Upper lobe of right lung (tissue), 1 donor: ENCODE measurements at regions not wholly inside any gene's neighbourhood (a gene's known extent, or its start where the extent isn't known, plus 50 kb on each side); places are given as distances from the start of the nearest gene placed in this dataset.
A peak's percentile ranks its signal among the peaks of the same experiment; 100 is the strongest.

ENCODE experiments used
- ATAC-seq: fragments of 200-7000 bp; cut with Tn5 transposase; one replicate; pipeline ENCODE4 v1.9.1; 2020; ENCODE audit warnings: mild to moderate bottlenecking, moderate library complexity
- DNase-seq: peaks from one replicate; pipeline ENCODE4 v3.0.0-alpha.2; 2020
- H3K27ac ChIP-seq: fragments of 200-600 bp; one replicate; pipeline ENCODE4 v1.8.0; 2022
- H3K27me3 ChIP-seq: fragments of 200-600 bp; one replicate; pipeline ENCODE4 v1.8.0; 2022; ENCODE audit warnings: mild to moderate bottlenecking
- H3K36me3 ChIP-seq: fragments of 200-600 bp; one replicate; pipeline ENCODE4 v1.8.0; 2022
- H3K4me1 ChIP-seq: fragments of 200-600 bp; one replicate; pipeline ENCODE4 v1.8.0; 2022
- H3K4me3 ChIP-seq: fragments of 200-600 bp; one replicate; pipeline ENCODE4 v1.8.0; 2022; ENCODE audit warnings: mild to moderate bottlenecking
- H3K9me3 ChIP-seq: fragments of 200-600 bp; one replicate; pipeline ENCODE4 v1.8.0; 2022
- intact Hi-C: fragments of 100-400 bp; cut with DNase I; formaldehyde crosslinking; loops from one replicate; pipeline ENCODE4 v1.11.0; 2022
- TF ChIP-seq, protein P1 (sequence below): fragments of 200-600 bp; IDR thresholded peaks from one replicate; pipeline ENCODE4 v1.8.0; 2022; ENCODE audit warnings: antibody characterized with exemption
- donor health status: DM: no; HTN: yes; CAD: no; lungs with severe emphysema.

DNA sequence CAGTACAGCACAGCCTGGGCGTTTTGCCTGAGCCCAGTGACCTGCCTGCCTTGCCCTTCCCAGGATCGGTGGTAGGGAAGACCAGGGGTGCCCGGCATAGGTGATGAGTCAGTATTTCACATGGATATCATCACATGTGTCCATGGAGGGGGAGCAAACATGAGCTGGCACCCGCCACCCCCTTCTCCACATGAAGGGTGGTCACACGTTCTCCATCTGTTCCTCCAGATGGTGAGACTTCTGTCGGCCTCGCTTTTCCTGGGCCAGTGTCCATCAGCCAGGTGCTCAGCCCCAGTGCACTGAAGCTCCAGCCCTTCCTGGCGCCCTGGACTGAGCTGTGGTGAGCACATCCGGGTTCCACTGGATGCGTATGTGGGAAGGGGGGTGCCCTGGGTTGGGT lies 208.4 kb downstream of the UBE3A start:
- Histone ChIP-seq H3K9me3 (no peaks in the 10 kb centered on the region), H3K27me3 (no peaks in the 10 kb centered on the region), H3K27ac (no peak overlapping the region), H3K4me3 (no peak overlapping the region), H3K4me1 (no peaks in the 10 kb centered on the region), H3K36me3 (no peaks in the 10 kb centered on the region)
- ATAC-seq (no peak), DNase-seq (no peak)
- TF ChIP-seq, protein P1, sequence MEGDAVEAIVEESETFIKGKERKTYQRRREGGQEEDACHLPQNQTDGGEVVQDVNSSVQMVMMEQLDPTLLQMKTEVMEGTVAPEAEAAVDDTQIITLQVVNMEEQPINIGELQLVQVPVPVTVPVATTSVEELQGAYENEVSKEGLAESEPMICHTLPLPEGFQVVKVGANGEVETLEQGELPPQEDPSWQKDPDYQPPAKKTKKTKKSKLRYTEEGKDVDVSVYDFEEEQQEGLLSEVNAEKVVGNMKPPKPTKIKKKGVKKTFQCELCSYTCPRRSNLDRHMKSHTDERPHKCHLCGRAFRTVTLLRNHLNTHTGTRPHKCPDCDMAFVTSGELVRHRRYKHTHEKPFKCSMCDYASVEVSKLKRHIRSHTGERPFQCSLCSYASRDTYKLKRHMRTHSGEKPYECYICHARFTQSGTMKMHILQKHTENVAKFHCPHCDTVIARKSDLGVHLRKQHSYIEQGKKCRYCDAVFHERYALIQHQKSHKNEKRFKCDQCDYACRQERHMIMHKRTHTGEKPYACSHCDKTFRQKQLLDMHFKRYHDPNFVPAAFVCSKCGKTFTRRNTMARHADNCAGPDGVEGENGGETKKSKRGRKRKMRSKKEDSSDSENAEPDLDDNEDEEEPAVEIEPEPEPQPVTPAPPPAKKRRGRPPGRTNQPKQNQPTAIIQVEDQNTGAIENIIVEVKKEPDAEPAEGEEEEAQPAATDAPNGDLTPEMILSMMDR = no peak
- intact Hi-C loops = no loop called here

- H3K9me3 ChIP-seq = no peaks in the 10 kb centered on the region
- H3K27ac ChIP-seq = no peak overlapping the region
- intact Hi-C loops = no loop called here
- no peaks in the 10 kb centered on the region for H3K36me3 ChIP-seq
- no peaks in the 10 kb centered on the region for H3K4me1 ChIP-seq
- H3K4me3 ChIP-seq = no peak overlapping the region
- ATAC-seq (no peak), DNase-seq (no peak)
- TF ChIP-seq, protein P1 = no peak
- no peaks in the 10 kb centered on the region for H3K27me3 ChIP-seq
Measured at GRCh38 chr15:25233766-25234350, 205.0 kb downstream of the UBE3A start.

DNA sequence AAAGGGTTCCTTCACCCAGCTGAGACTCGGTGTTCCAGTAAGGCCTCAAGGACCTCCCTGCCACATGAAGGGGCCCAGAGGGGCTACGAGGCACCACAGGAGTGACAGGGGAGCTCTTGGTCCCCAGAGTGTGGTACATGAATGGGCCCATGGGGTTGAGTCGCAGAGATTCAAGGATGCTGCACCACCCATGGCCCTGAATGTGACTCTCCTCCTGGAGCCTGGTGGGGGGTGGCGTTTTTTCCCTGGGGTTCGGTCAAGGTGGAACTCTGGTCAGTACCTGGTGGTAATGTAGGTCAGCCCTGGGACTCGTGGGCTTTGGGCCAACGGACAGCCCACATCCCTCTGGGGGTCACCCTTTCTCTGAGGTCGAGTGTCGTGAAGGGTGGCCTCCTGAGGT lies 204.0 kb downstream of the UBE3A start:
- H3K4me1 ChIP-seq = no peaks in the 10 kb centered on the region
- intact Hi-C loops = no loop called here
- H3K36me3 ChIP-seq = no peaks in the 10 kb centered on the region
- H3K27me3 ChIP-seq = no peaks in the 10 kb centered on the region
- ATAC-seq (no peak), DNase-seq (no peak)
- TF ChIP-seq, protein P1 = no peak
- H3K27ac ChIP-seq = no peak overlapping the region
- H3K4me3 ChIP-seq = no peak overlapping the region
- no peaks in the 10 kb centered on the region for H3K9me3 ChIP-seq

GRCh38 chr15:25235391-25235790 lies 203.4 kb downstream of the UBE3A start:
- DNase-seq = no peak
- Histone ChIP-seq H3K4me1 (no peaks in the 10 kb centered on the region), H3K9me3 (no peaks in the 10 kb centered on the region), H3K27ac (no peak overlapping the region), H3K27me3 (no peaks in the 10 kb centered on the region), H3K4me3 (no peak overlapping the region), H3K36me3 (no peaks in the 10 kb centered on the region)
- TF ChIP-seq, protein P1 = no peak
- intact Hi-C loops = no loop called here
- no peak for ATAC-seq

GRCh38 chr15:25236143-25236860 lies 202.5 kb downstream of the UBE3A start:
- Histone ChIP-seq H3K4me3 (no peak overlapping the region), H3K9me3 (no peaks in the 10 kb centered on the region), H3K4me1 (no peaks in the 10 kb centered on the region), H3K36me3 (no peaks in the 10 kb centered on the region), H3K27me3 (no peaks in the 10 kb centered on the region), H3K27ac (no peak overlapping the region)
- ATAC-seq (no peak), DNase-seq (peak; percentile 22)
- TF ChIP-seq, protein P1 = no peak
- intact Hi-C loops = no loop called here
